ENCODE measurements at regions not wholly inside any gene's neighbourhood (a gene's known extent, or its start where the extent isn't known, plus 50 kb on each side); places are given as distances from the start of the nearest gene placed in this dataset.

- Histone ChIP-seq H3K79me2 (ENCODE audit: low read length) (no peaks in the 10 kb centered on the region), H3K9ac (ENCODE audit: low read length) (no peak overlapping the region), H2AFZ (ENCODE audit: low read depth, low read length) (no peak overlapping the region), H3K4me3 (ENCODE audit: low read length) (no peak overlapping the region), H3K9me3 (ENCODE audit: insufficient read depth, low read length) (no peaks in the 10 kb centered on the region), H4K20me1 (ENCODE audit: insufficient read depth, low read length) (no peaks in the 10 kb centered on the region), H3K27ac (ENCODE audit: low read length) (no peak overlapping the region), H3K4me1 (ENCODE audit: low read length) (no peaks in the 10 kb centered on the region), H3K4me2 (ENCODE audit: low read length) (no peak overlapping the region), H3K27me3 (ENCODE audit: low read depth, low read length) (no peaks in the 10 kb centered on the region), H3K36me3 (replicated peaks; ENCODE audit: low read depth, low read length) (no peaks in the 10 kb centered on the region)
- no peak for TF ChIP-seq CTCF (IDR thresholded peaks at IDR 0.05; ENCODE audit: low read depth, low read length)
- TF ChIP-seq EZH2phosphoT487 (IDR thresholded peaks at IDR 0.05; ENCODE audit: low read depth): no peak
Observed at GRCh38 chr7:89800761-89801160, 353.5 kb upstream of the STEAP1 start.

GRCh38 chr7:89809291-89809690 is 345.0 kb upstream of the STEAP1 start:
- no peak overlapping the region for H3K4me3 ChIP-seq (ENCODE audit: low read length)
- H3K9ac ChIP-seq (ENCODE audit: low read length): no peak overlapping the region
- no peaks in the 10 kb centered on the region for H3K36me3 ChIP-seq (replicated peaks; ENCODE audit: low read depth, low read length)
- TF ChIP-seq EZH2phosphoT487 (IDR thresholded peaks at IDR 0.05; ENCODE audit: low read depth) (no peak), CTCF (IDR thresholded peaks at IDR 0.05; ENCODE audit: low read depth, low read length) (no peak)
- H3K9me3 ChIP-seq (ENCODE audit: insufficient read depth, low read length): no peaks in the 10 kb centered on the region
- no peak overlapping the region for H2AFZ ChIP-seq (ENCODE audit: low read depth, low read length)
- H3K79me2 ChIP-seq (ENCODE audit: low read length): no peaks in the 10 kb centered on the region
- H3K4me1 ChIP-seq (ENCODE audit: low read length): no peaks in the 10 kb centered on the region
- no peaks in the 10 kb centered on the region for H4K20me1 ChIP-seq (ENCODE audit: insufficient read depth, low read length)
- H3K4me2 ChIP-seq (ENCODE audit: low read length): no peak overlapping the region
- no peak overlapping the region for H3K27ac ChIP-seq (ENCODE audit: low read length)
- H3K27me3 ChIP-seq (ENCODE audit: low read depth, low read length): no peaks in the 10 kb centered on the region

GRCh38 chr7:89813081-89813480 is 341.2 kb upstream of the STEAP1 start:
- Histone ChIP-seq H3K36me3 (replicated peaks; ENCODE audit: low read depth, low read length) (no peaks in the 10 kb centered on the region), H3K9ac (ENCODE audit: low read length) (no peak overlapping the region), H2AFZ (ENCODE audit: low read depth, low read length) (no peak overlapping the region), H3K9me3 (ENCODE audit: insufficient read depth, low read length) (no peaks in the 10 kb centered on the region), H3K4me3 (ENCODE audit: low read length) (no peak overlapping the region), H4K20me1 (ENCODE audit: insufficient read depth, low read length) (no peaks in the 10 kb centered on the region), H3K79me2 (ENCODE audit: low read length) (no peaks in the 10 kb centered on the region), H3K4me2 (ENCODE audit: low read length) (no peak overlapping the region), H3K27me3 (ENCODE audit: low read depth, low read length) (no peaks in the 10 kb centered on the region), H3K4me1 (ENCODE audit: low read length) (no peaks in the 10 kb centered on the region), H3K27ac (ENCODE audit: low read length) (no peak overlapping the region)
- TF ChIP-seq EZH2phosphoT487 (IDR thresholded peaks at IDR 0.05; ENCODE audit: low read depth): no peak
- TF ChIP-seq CTCF (IDR thresholded peaks at IDR 0.05; ENCODE audit: low read depth, low read length): no peak

- Histone ChIP-seq H3K9ac (ENCODE audit: low read length) (no peak overlapping the region), H4K20me1 (ENCODE audit: insufficient read depth, low read length) (no peaks in the 10 kb centered on the region), H3K4me2 (ENCODE audit: low read length) (no peak overlapping the region), H3K9me3 (ENCODE audit: insufficient read depth, low read length) (no peaks in the 10 kb centered on the region), H3K79me2 (ENCODE audit: low read length) (no peaks in the 10 kb centered on the region), H3K27me3 (ENCODE audit: low read depth, low read length) (no peaks in the 10 kb centered on the region), H3K27ac (ENCODE audit: low read length) (no peak overlapping the region), H3K36me3 (replicated peaks; ENCODE audit: low read depth, low read length) (no peaks in the 10 kb centered on the region), H2AFZ (ENCODE audit: low read depth, low read length) (no peak overlapping the region), H3K4me3 (ENCODE audit: low read length) (no peak overlapping the region), H3K4me1 (ENCODE audit: low read length) (no peaks in the 10 kb centered on the region)
- TF ChIP-seq CTCF (IDR thresholded peaks at IDR 0.05; ENCODE audit: low read depth, low read length) (no peak), EZH2phosphoT487 (IDR thresholded peaks at IDR 0.05; ENCODE audit: low read depth) (no peak)
Observed at GRCh38 chr7:89826121-89826520, 328.1 kb upstream of the STEAP1 start.

Data from OCI-LY3 (cell line).